ENCODE measurements at regions not wholly inside any gene's neighbourhood (a gene's known extent, or its start where the extent isn't known, plus 50 kb on each side); places are given as distances from the start of the nearest gene placed in this dataset.
"Not testable (repeated sequence)": the region's sequence is repeated elsewhere in the genome, so short reads cannot be mapped to it uniquely, and the experiment has no call there.

- no peak for DNase-seq (ENCODE audit: low read depth in 3 of 3, low spot score in 2 of 3)
These were observed 115.4 kb upstream of the FBXL7 start for GRCh38 chr5:15384581-15384980.

- DNase-seq (ENCODE audit: low read depth in 3 of 3, low spot score in 2 of 3), result no peak
These were observed 115.8 kb upstream of the FBXL7 start for GRCh38 chr5:15384176-15384575.

GRCh38 chr5:15383469-15383868 lies 116.5 kb upstream of the FBXL7 start:
- DNase-seq (ENCODE audit: low read depth in 3 of 3, low spot score in 2 of 3), result no peak

- DNase-seq (ENCODE audit: low read depth in 3 of 3, low spot score in 2 of 3), result no peak
These were observed 117.0 kb upstream of the FBXL7 start for GRCh38 chr5:15383021-15383420.

- DNase-seq (ENCODE audit: low read depth in 3 of 3, low spot score in 2 of 3), result no peak
These were observed 122.2 kb upstream of the FBXL7 start for GRCh38 chr5:15377573-15378340.

GRCh38 chr5:15376803-15377202 lies 123.2 kb upstream of the FBXL7 start:
- no peak for DNase-seq (ENCODE audit: low read depth in 3 of 3, low spot score in 2 of 3)

GRCh38 chr5:15376088-15376487 lies 123.9 kb upstream of the FBXL7 start:
- DNase-seq (ENCODE audit: low read depth in 3 of 3, low spot score in 2 of 3), result no peak

GRCh38 chr5:15375559-15375958 lies 124.4 kb upstream of the FBXL7 start:
- DNase-seq (ENCODE audit: low read depth in 3 of 3, low spot score in 2 of 3), result no peak

GRCh38 chr5:15374886-15375285 lies 125.1 kb upstream of the FBXL7 start:
- no peak for DNase-seq (ENCODE audit: low read depth in 3 of 3, low spot score in 2 of 3)

GRCh38 chr5:15373151-15373550 lies 126.8 kb upstream of the FBXL7 start:
- no peak for DNase-seq (ENCODE audit: low read depth in 3 of 3, low spot score in 2 of 3)

- no peak for DNase-seq (ENCODE audit: low read depth in 3 of 3, low spot score in 2 of 3)
These were observed 128.8 kb upstream of the FBXL7 start for GRCh38 chr5:15371184-15371583.

- no peak for DNase-seq (ENCODE audit: low read depth in 3 of 3, low spot score in 2 of 3)
These were observed 131.1 kb upstream of the FBXL7 start for GRCh38 chr5:15368835-15369234.

- DNase-seq (ENCODE audit: low read depth in 3 of 3, low spot score in 2 of 3), result no peak
These were observed 132.5 kb upstream of the FBXL7 start for GRCh38 chr5:15367489-15367888.

GRCh38 chr5:15366676-15367391 lies 133.1 kb upstream of the FBXL7 start:
- DNase-seq (ENCODE audit: low read depth in 3 of 3, low spot score in 2 of 3), result no peak

GRCh38 chr5:15365070-15365469 lies 134.9 kb upstream of the FBXL7 start:
- no peak for DNase-seq (ENCODE audit: low read depth in 3 of 3, low spot score in 2 of 3)

GRCh38 chr5:15363601-15364000 lies 136.4 kb upstream of the FBXL7 start:
- no peak for DNase-seq (ENCODE audit: low read depth in 3 of 3, low spot score in 2 of 3)

- not testable (repeated sequence) for DNase-seq (ENCODE audit: low read depth in 3 of 3, low spot score in 2 of 3)
These were observed 142.9 kb upstream of the FBXL7 start for GRCh38 chr5:15357092-15357453.

GRCh38 chr5:15356308-15357091 lies 143.5 kb upstream of the FBXL7 start:
- DNase-seq (ENCODE audit: low read depth in 3 of 3, low spot score in 2 of 3), result not testable (repeated sequence)

- no peak for DNase-seq (ENCODE audit: low read depth in 3 of 3, low spot score in 2 of 3)
These were observed 146.0 kb upstream of the FBXL7 start for GRCh38 chr5:15354021-15354420.

GRCh38 chr5:15353086-15353645 lies 146.8 kb upstream of the FBXL7 start:
- DNase-seq (ENCODE audit: low read depth in 3 of 3, low spot score in 2 of 3), result no peak

GRCh38 chr5:15350614-15351013 lies 149.4 kb upstream of the FBXL7 start:
- DNase-seq (ENCODE audit: low read depth in 3 of 3, low spot score in 2 of 3), result no peak

Measured in right renal cortex interstitium (tissue), 3 donors.